GM18867 (cell line): ENCODE measurements at regions not wholly inside any gene's neighbourhood (a gene's known extent, or its start where the extent isn't known, plus 50 kb on each side); places are given as distances from the start of the nearest gene placed in this dataset.

Source experiments
- ATAC-seq: cut with Tn5 transposase; IDR thresholded peaks from one replicate; pipeline ENCODE4 v1.9.1; 2021; ENCODE audit warnings: mild to moderate bottlenecking, moderate library complexity; ENCODE audit not compliant: unreplicated experiment

GRCh38 chr11:59263225-59263894, 50.6 kb upstream of the MPEG1 start:
- ATAC-seq, result no peak
